Osteocyte (in vitro differentiated cells): ENCODE measurements at regions not wholly inside any gene's neighbourhood (a gene's known extent, or its start where the extent isn't known, plus 50 kb on each side); places are given as distances from the start of the nearest gene placed in this dataset.

ENCODE experiments used
- DNase-seq: peaks from one replicate; pipeline ENCODE4 v3.0.0; 2021; ENCODE audit warnings: mixed read lengths; ENCODE audit not compliant: unreplicated experiment; ENCODE audit errors: extremely low spot score
- H3K27ac Mint-ChIP-seq: one replicate; pipeline ENCODE4 v1.8.0; 2021; ENCODE audit warnings: mild to moderate bottlenecking, mixed read lengths; ENCODE audit not compliant: unreplicated experiment
- H3K27me3 Mint-ChIP-seq: one replicate; pipeline ENCODE4 v1.8.0; 2021; ENCODE audit warnings: mixed read lengths; ENCODE audit not compliant: unreplicated experiment
- H3K36me3 Mint-ChIP-seq: one replicate; pipeline ENCODE4 v1.8.0; 2021; ENCODE audit warnings: mixed read lengths; ENCODE audit not compliant: unreplicated experiment
- H3K4me1 Mint-ChIP-seq: one replicate; pipeline ENCODE4 v1.8.0; 2021; ENCODE audit warnings: mixed read lengths; ENCODE audit not compliant: unreplicated experiment
- H3K4me3 Mint-ChIP-seq: one replicate; pipeline ENCODE4 v1.8.0; 2021; ENCODE audit warnings: mild to moderate bottlenecking, moderate library complexity, mixed read lengths; ENCODE audit not compliant: unreplicated experiment
- H3K9me3 Mint-ChIP-seq: one replicate; pipeline ENCODE4 v1.8.0; 2021; ENCODE audit warnings: mixed read lengths; ENCODE audit not compliant: unreplicated experiment
- TF ChIP-seq, protein P1 (sequence below): fragments of 200-600 bp; sonication (generic); IDR thresholded peaks from 2 replicates; pipeline ENCODE4 v1.5.0; 2021; ENCODE audit warnings: antibody characterized with exemption, mild to moderate bottlenecking, moderate library complexity

DNA sequence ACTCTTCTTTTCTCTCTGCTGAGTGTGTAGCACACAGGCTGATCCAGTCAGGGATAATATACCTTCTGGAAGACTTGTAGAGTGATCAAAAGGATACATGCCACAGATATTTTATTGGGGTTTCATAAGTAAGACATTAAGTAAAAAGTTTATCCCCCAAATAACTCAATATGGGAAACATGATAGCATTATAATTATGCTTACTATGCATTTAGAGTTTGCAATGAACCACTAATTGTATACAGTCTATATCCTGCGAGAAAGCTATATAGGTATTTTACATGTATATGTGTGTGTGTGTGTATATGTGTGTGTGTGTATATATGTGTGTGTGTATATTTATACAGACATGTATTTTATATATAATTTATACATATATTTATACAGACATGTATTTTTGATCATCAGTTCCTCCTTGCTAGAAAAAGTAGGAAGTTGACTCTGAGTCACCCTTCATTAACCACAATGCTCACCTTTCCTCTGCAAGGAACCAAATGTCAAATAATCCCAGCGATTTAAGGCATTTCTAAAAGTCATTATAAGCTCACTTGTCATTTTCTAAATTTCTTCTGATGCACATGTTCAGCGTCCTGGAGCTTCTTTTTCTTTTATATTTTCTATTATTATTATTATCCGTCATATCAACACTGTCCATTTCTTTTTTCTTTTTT is 312.5 kb upstream of the OBI1 start:
- H3K4me1 Mint-ChIP-seq, result no peaks in the 10 kb centered on the region
- TF ChIP-seq, protein P1, sequence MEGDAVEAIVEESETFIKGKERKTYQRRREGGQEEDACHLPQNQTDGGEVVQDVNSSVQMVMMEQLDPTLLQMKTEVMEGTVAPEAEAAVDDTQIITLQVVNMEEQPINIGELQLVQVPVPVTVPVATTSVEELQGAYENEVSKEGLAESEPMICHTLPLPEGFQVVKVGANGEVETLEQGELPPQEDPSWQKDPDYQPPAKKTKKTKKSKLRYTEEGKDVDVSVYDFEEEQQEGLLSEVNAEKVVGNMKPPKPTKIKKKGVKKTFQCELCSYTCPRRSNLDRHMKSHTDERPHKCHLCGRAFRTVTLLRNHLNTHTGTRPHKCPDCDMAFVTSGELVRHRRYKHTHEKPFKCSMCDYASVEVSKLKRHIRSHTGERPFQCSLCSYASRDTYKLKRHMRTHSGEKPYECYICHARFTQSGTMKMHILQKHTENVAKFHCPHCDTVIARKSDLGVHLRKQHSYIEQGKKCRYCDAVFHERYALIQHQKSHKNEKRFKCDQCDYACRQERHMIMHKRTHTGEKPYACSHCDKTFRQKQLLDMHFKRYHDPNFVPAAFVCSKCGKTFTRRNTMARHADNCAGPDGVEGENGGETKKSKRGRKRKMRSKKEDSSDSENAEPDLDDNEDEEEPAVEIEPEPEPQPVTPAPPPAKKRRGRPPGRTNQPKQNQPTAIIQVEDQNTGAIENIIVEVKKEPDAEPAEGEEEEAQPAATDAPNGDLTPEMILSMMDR, result no peak
- H3K36me3 Mint-ChIP-seq, result no peaks in the 10 kb centered on the region
- DNase-seq, result no peak
- H3K27ac Mint-ChIP-seq, result no peak overlapping the region
- H3K9me3 Mint-ChIP-seq, result no peaks in the 10 kb centered on the region
- no peaks in the 10 kb centered on the region for H3K27me3 Mint-ChIP-seq
- H3K4me3 Mint-ChIP-seq, result no peak overlapping the region

DNA sequence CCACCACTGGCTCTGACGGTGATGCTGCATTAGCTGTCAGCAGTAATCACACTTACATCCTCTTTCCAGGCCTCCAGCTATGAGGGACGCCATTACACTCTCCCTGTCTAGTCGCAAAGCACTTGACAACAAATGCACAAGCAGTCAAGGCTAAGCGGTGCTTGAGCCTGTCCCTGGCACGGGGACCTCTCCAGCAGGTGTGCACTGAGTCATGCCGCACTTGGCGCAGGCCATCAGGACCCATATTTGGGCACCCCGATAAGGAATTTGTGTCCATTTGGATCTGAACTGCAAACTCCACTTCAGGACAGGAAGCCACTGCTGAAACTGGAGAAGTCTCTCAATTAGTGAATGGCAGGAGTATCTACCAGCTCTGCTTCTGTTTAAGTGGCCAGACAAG is 301.9 kb upstream of the OBI1 start:
- TF ChIP-seq, protein P1, result no peak
- no peaks in the 10 kb centered on the region for H3K9me3 Mint-ChIP-seq
- H3K4me1 Mint-ChIP-seq, result no peaks in the 10 kb centered on the region
- no peak overlapping the region for H3K4me3 Mint-ChIP-seq
- DNase-seq, result no peak
- no peaks in the 10 kb centered on the region for H3K36me3 Mint-ChIP-seq
- no peak overlapping the region for H3K27ac Mint-ChIP-seq
- H3K27me3 Mint-ChIP-seq, result no peaks in the 10 kb centered on the region

DNA sequence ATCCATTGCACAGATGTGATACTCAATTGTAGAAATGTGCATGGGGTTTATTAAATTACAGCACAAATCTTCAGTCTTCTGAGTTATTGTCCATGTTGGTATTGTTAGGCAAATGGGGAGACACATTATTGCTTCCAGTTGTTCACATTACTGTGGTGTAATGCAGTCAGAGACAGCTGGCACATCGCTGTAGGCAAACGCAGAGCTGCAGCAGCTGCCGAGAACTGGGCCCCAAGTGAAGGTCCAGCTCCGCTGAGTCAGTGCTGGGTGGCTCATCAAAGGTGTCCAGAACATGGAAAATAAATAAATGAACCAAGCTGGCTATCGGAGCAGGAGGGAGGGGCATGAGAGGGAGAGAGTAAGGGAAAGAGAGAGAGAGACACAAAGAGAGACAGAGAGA is 299.1 kb upstream of the OBI1 start:
- H3K9me3 Mint-ChIP-seq, result peaks cover 6% of the 10 kb centered on the region
- H3K27ac Mint-ChIP-seq, result no peak overlapping the region
- no peaks in the 10 kb centered on the region for H3K4me1 Mint-ChIP-seq
- DNase-seq, result no peak
- H3K27me3 Mint-ChIP-seq, result no peaks in the 10 kb centered on the region
- TF ChIP-seq, protein P1, result no peak
- H3K36me3 Mint-ChIP-seq, result no peaks in the 10 kb centered on the region
- no peak overlapping the region for H3K4me3 Mint-ChIP-seq

DNA sequence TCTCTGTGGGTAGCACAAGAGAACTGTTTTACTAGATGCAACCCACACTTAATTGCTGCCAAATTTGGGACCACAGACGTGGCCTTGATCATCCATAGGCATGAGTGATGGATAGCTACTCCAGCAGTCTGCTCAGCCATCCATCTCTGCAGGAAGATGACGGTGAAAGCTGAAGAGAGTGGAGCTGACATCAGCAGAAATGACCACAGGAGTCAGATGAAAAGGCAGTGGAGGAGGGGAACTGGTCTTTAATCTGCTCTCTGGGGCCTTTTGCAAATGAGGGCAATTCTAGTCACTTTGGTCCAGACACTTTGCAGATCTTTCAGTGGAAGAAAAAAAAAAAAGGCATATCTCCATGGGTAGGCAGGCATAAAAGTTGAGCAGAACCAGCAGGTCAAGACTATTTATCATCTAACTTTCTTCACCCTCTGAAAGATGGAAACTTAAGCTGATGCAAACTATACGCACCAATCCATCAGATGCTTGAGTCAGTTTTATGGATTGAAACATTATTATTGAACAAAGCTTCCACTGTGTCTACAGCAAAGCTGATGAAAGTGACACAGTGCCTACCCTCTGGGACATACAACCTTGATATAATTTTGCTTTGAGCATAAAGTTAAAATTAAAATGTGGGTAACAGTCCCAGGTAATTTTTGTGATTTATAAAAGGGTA is 281.6 kb upstream of the OBI1 start:
- no peak for DNase-seq
- H3K36me3 Mint-ChIP-seq, result no peaks in the 10 kb centered on the region
- TF ChIP-seq, protein P1, result no peak
- no peak overlapping the region for H3K27ac Mint-ChIP-seq
- no peak overlapping the region for H3K4me3 Mint-ChIP-seq
- no peaks in the 10 kb centered on the region for H3K27me3 Mint-ChIP-seq
- H3K4me1 Mint-ChIP-seq, result no peaks in the 10 kb centered on the region
- no peaks in the 10 kb centered on the region for H3K9me3 Mint-ChIP-seq

DNA sequence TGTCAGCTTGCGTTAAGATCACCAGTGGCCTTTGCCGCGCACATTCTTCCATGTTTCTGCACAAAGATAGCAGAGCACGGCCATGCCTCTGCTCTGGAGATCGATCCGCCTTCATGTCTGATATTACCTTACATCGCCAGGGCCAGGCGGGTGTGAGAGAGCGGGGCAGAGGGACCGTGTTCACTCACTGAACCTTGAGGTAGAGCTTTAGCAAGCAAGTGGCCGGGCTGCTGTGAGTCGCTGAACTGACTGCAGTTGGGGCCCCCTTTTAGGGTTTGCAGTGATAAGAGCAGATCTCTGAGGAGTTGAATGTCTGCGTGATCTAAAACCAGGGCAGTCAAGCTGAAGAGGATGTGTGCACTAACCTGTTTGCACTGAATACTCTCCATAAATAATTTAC is 275.4 kb upstream of the OBI1 start:
- no peaks in the 10 kb centered on the region for H3K36me3 Mint-ChIP-seq
- no peak for DNase-seq
- H3K4me1 Mint-ChIP-seq, result no peaks in the 10 kb centered on the region
- H3K27ac Mint-ChIP-seq, result no peak overlapping the region
- H3K9me3 Mint-ChIP-seq, result no peaks in the 10 kb centered on the region
- TF ChIP-seq, protein P1, result no peak
- H3K4me3 Mint-ChIP-seq, result no peak overlapping the region
- no peaks in the 10 kb centered on the region for H3K27me3 Mint-ChIP-seq
